Hepatocyte (in vitro differentiated cells): ENCODE measurements at regions not wholly inside any gene's neighbourhood (a gene's known extent, or its start where the extent isn't known, plus 50 kb on each side); places are given as distances from the start of the nearest gene placed in this dataset.

Experiments
- EZH2 ChIP-seq: fragments of 200-600 bp; sonication (generic); IDR thresholded peaks from 2 replicates; pipeline ENCODE4 v1.6.1; 2016; ENCODE audit warnings: antibody characterized with exemption, mild to moderate bottlenecking, borderline replicate concordance
- EZH2phosphoT487 ChIP-seq: fragments of 200-600 bp; sonication (generic); IDR thresholded peaks from one replicate; pipeline ENCODE4 v1.6.1; 2018; ENCODE audit warnings: antibody characterized with exemption, mild to moderate bottlenecking, low read depth, moderate library complexity; ENCODE audit not compliant: unreplicated experiment, severe bottlenecking
- TF ChIP-seq, protein P1 (sequence below): fragments of 200-600 bp; sonication (generic); IDR thresholded peaks from 2 replicates; pipeline ENCODE4 v1.5.1; 2016; ENCODE audit warnings: antibody characterized with exemption, mild to moderate bottlenecking; ENCODE audit not compliant: poor library complexity

DNA sequence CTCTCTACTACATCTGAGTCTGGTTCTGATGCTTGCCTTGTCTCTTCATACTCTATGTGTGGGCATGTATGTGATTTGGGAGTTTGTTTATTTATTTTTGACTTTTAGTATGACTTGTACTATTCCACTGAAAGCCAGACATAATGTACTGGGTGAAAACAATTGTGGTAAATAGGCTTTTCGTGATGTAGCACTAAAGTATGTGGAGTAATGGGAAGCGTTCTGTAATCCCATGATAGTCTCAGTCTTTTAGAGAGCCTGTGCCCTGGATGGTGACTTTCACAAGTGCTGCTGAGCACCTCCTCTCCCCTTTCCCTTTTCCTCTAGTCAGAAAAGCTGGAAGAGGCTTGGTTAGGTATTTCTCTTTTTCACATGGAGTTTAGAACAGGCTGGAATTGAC is 85.8 kb upstream of the S1PR3 start:
- TF ChIP-seq, protein P1, sequence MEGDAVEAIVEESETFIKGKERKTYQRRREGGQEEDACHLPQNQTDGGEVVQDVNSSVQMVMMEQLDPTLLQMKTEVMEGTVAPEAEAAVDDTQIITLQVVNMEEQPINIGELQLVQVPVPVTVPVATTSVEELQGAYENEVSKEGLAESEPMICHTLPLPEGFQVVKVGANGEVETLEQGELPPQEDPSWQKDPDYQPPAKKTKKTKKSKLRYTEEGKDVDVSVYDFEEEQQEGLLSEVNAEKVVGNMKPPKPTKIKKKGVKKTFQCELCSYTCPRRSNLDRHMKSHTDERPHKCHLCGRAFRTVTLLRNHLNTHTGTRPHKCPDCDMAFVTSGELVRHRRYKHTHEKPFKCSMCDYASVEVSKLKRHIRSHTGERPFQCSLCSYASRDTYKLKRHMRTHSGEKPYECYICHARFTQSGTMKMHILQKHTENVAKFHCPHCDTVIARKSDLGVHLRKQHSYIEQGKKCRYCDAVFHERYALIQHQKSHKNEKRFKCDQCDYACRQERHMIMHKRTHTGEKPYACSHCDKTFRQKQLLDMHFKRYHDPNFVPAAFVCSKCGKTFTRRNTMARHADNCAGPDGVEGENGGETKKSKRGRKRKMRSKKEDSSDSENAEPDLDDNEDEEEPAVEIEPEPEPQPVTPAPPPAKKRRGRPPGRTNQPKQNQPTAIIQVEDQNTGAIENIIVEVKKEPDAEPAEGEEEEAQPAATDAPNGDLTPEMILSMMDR: no peak
- TF ChIP-seq EZH2 (no peak), EZH2phosphoT487 (no peak)
